ENCODE measurements at regions not wholly inside any gene's neighbourhood (a gene's known extent, or its start where the extent isn't known, plus 50 kb on each side); places are given as distances from the start of the nearest gene placed in this dataset.

GRCh38 chr7:35463176-35463700 is 209.3 kb upstream of the TBX20 start:
- FAIRE-seq = no peak
- no peak for DNase-seq (ENCODE audit: low spot score)

DNA sequence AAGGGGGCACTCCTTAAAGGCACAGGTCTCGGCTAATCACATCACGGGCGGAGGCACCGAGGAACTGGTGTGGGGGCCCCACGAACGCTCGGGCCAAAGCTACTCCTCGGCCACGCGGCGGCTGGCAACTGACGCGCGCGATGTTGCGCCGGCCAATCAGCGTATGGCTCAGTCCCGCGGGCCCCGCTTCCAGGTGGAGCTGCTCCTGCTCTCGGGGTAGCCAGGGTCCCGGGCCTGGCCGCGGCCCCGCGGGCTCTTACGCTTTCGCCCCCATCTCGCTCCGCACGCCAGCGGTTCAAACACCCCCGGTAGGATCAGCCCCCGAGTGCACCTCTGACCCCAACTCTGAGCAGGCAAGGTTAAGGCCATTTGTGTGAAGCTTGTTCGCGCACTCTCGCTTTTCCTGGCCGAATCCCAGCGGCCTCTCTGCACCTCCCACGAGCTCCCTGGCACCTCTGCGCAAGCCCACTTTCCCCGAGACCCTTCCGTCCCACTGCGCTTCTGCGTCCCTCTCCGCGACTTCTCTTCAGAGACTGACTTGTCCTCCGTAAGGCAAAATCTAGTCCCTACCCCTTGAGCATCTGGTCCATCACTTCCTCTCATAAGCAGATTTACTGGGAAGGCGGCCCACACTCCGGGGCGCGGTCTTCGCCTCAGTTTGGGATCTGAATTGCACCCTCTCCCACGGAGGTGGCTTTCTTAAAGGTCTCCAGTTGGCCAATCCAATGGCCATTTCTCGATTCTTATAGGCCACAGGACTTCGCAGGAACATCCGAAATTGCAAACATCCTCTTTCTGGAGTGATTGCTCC is 200.9 kb upstream of the TBX20 start:
- FAIRE-seq = no peak

GRCh38 chr7:35450456-35451214 is 196.7 kb upstream of the TBX20 start:
- DNase-seq (ENCODE audit: low spot score) = no peak
- no peak for FAIRE-seq

More for the DNA sequence above, 200.9 kb upstream of the TBX20 start:
- no peak for DNase-seq (ENCODE audit: low spot score)

- FAIRE-seq (no peak), DNase-seq (ENCODE audit: low spot score) (no peak)
Observed at GRCh38 chr7:35448486-35448885, 194.6 kb upstream of the TBX20 start.

DNA sequence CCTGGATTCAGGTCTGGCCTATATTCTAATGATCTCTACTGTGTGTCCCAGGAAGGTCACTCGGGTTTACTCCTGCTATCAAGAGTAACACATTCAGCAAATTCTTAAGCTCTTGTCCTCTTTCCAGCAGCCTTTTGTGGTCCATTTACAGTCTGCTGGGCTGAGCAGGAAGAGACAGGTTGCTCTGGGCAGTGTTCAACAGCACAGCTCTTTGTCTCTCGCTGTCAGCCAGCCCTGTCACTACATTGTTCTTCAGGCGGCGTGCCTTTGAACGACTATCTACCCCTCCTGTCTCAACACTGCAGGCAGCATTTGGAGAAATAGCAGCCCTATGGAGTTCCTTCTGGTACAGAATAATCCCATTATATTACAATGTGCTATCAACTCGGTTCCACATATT is 192.2 kb upstream of the TBX20 start:
- FAIRE-seq = no peak
- no peak for DNase-seq (ENCODE audit: low spot score)

DNA sequence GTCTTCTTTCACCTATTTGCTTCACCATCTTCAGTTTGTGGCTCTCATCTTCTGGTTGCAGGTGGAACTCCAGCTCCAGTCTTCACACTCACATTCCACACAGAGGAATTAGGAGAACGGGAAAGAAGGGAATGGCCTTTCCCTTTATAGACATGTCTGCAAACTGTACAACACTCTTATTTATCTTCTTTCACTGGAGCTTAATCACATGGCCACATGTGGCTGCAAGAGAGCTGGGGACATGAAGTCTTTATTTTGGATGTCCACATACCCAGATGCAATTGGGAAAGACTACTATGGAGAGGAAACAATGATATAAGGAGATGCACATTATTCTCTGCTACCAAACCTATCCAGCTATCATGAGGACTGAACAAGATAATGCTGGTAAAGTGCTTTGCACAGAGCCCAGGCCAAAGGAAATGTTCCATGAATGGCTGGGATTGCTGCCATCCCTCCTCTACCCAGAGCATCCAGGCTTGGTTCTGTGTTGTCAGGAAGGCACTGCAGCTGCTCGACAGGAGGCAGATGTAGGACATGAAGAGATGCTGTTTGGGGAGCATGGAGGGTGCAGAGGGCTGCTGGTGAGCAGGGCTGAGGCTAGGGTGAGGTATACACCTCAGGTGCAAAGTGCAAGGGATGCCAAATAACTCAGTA is 183.8 kb upstream of the TBX20 start:
- DNase-seq (ENCODE audit: low spot score) = no peak
- no peak for FAIRE-seq

GRCh38 chr7:35436452-35436851 is 182.6 kb upstream of the TBX20 start:
- DNase-seq (ENCODE audit: low spot score) (no peak), FAIRE-seq (no peak)

DNA sequence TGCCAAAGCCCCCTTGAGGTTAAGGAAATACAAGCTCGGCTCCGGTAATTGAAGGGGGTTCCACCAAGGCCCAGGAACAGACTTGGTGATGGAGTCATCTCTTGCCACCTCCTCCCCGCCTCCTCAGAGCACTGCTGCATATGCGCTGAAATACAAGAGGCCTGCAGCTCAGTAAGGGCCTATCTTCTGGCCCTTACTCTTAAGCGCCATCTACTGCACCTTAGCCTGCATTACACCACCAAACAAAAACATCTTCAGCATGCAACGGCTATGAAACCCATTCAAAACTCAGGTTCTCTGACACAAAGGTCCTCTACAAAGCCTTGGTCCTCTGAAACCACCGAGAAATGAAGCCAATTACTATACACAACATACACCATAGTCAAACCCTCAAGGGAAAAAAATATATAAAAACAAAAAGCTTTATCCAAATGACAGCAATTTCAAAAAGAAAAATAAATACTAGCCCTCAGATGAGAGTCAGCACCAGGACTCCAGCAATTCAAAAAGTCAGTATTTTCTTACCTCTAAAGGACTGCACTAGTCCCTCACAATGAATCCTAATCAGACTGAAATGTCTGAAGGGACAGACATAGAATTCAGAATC is 176.8 kb upstream of the TBX20 start:
- no peak for FAIRE-seq
- no peak for DNase-seq (ENCODE audit: low spot score)

- FAIRE-seq (peak; percentile 62), DNase-seq (ENCODE audit: low spot score) (peak; percentile 36)
Observed at GRCh38 chr7:35424869-35425495, 171.1 kb upstream of the TBX20 start.

- no peak for FAIRE-seq
Observed at GRCh38 chr7:35424440-35424839, 170.5 kb upstream of the TBX20 start.

DNA sequence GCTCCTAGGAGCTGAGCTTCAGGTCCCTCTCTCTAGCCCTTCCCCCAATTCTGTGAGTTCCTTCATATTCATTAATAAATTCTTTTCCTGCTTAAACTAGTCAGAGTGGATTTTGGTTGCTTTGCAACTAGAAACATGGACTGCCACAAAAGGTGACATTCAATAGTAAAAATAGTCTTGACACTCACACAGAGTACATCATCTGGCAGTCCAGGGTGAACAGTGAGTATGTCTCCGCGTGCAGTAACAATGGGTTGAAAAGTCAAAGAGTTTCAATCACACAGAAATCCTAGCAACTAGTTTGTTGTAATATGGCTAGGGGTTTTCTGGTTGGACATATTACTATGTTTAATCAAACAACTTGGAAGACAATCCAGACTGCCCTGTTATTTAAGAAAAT is 168.8 kb upstream of the TBX20 start:
- DNase-seq (ENCODE audit: low spot score) (no peak), FAIRE-seq (no peak)

More at GRCh38 chr7:35424440-35424839, 170.5 kb upstream of the TBX20 start:
- DNase-seq (ENCODE audit: low spot score) = no peak

DNA sequence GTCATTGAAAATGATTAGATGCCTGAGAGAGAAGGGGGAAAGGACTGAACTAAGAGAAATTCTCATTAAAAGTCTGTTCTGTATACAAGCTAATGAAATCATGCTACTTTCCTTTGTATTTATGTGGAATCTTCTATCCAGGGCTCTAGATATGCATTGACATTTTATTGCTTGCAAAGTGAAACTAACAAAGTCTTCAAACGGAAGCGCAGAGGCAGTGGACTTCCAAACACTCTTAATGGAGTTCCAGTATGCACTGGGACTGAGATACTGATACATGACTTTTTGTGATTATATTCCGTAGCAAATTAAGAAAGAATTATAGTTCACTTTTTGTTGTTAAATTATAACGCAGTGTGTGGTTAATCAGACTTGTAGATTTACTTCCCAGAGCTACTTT is 166.8 kb upstream of the TBX20 start:
- no peak for FAIRE-seq
- no peak for DNase-seq (ENCODE audit: low spot score)

DNA sequence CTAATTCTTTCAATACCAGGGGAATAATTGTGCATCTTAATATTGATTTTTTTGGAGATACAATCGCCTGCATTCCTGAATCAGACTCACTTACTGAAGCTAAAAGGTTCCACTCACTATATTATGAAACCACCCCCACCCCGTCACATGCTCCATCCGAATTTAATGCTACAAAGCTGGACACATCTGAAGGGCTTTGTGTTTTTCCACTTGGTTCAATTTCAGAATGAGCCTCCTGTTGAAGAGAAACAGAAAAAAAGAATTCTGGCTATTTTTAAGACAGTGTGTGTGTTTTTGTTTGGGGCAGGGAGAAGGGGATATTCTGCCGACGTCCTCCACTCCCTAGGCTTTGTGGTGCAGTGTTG is 165.5 kb upstream of the TBX20 start:
- DNase-seq (ENCODE audit: low spot score) (no peak), FAIRE-seq (no peak)

GRCh38 chr7:35418716-35419390 is 165.0 kb upstream of the TBX20 start:
- no peak for FAIRE-seq

GRCh38 chr7:35416568-35416967 is 162.7 kb upstream of the TBX20 start:
- FAIRE-seq (no peak), DNase-seq (ENCODE audit: low spot score) (no peak)

More at GRCh38 chr7:35418716-35419390, 165.0 kb upstream of the TBX20 start:
- DNase-seq (ENCODE audit: low spot score) = no peak

DNA sequence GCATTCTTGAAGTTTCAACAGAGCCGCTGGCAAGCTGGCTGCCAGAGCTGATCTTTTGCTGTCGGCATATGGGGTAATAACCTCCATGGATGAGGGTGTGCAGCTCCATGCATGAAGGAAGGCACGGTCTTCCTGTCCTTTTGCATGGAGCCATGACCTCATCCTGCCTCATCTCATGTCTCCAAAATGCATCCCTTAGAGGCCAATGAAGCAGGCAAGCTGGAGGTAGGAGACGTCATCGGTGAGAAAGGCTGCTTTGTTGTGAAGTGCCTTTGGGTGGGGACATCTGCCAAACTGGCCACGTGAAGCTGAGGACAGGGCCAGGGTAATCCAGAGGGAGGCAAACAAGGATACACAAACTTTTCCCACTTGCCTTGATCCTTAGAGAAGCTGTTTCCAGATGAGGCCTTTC is 161.5 kb upstream of the TBX20 start:
- DNase-seq (ENCODE audit: low spot score) = no peak
- FAIRE-seq = no peak

GRCh38 chr7:35411331-35411730 is 157.4 kb upstream of the TBX20 start:
- DNase-seq (ENCODE audit: low spot score) = no peak
- FAIRE-seq = no peak

DNA sequence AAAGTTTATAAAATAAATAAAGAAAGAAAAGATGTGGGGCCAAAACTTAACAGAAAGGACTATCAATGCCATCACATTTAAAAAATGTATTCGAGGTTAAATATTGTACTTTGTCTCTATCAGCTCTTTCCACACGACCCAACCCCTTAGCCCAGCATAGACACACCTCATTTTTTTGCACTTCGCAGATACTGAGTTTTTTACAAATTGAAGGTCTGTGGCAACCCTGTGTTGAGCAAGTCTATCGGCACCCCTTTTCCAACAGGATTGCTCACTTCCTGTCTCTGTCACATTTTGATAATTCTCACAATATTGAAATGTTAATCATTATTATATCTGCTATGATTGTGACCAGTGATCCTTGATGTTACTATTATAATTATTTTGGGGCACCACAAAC is 151.6 kb upstream of the TBX20 start:
- no peak for DNase-seq (ENCODE audit: low spot score)
- FAIRE-seq = no peak

DNA sequence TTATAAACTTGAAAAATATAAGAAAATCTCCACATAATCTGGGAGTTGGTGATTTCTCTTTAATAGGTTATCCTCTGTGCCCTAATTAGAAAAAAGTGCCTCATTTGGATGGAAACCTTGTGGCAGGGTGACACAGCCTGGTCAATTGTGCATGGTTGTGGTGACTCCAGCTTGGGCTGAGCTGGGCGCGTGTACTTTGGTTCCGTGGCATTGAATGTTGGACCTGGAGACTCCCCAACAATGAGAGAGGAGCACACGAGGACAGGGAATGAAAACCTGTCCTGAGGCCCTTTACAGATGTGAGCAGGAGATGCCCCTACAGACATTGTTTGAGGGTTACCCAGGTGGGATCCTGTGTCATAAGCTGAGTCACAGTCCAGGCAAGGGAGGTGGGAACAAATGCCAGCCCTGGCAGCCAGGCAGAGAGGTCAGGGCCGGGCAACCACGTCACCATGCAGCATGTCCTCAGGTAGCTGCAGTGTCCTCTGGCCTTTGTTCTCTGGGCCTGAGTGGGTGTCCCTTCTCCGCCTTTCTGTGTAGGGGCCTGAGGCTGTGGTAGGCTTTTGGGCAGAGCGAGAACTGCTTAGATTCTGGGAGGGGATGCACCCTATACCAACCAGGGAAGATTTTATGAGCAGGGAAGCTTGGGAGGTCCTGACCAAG is 147.4 kb upstream of the TBX20 start:
- FAIRE-seq = no peak
- no peak for DNase-seq (ENCODE audit: low spot score)

GRCh38 chr7:35399840-35400239 is 145.9 kb upstream of the TBX20 start:
- DNase-seq (ENCODE audit: low spot score) (no peak), FAIRE-seq (no peak)

All from RCC 7860 (cell line).